Activated T-cell treated with anti-CD3 and anti-CD28 coated beads, Interleukin-2, amount 50 U/mL, for 4 hours (primary cell): ENCODE measurements at regions not wholly inside any gene's neighbourhood (a gene's known extent, or its start where the extent isn't known, plus 50 kb on each side); places are given as distances from the start of the nearest gene placed in this dataset.
"Not testable (repeated sequence)": the region's sequence is repeated elsewhere in the genome, so short reads cannot be mapped to it uniquely, and the experiment has no call there.

Source experiments
- ATAC-seq, 2 donors: fragments of 200-7000 bp; cut with Tn5 transposase; one replicate each; pipeline ENCODE4 v1.10.0; 2021
- DNase-seq: peaks from one replicate; pipeline ENCODE4 v3.0.0-alpha.2; 2020
- H3K27me3 Mint-ChIP-seq: one replicate; pipeline ENCODE4 v1.8.0; 2021; ENCODE audit warnings: low read depth, mixed read lengths
- H3K36me3 Mint-ChIP-seq: one replicate; pipeline ENCODE4 v1.8.0; 2022; ENCODE audit warnings: mixed read lengths; ENCODE audit not compliant: insufficient read depth
- H3K4me1 Mint-ChIP-seq: one replicate; pipeline ENCODE4 v1.8.0; 2021; ENCODE audit warnings: low read depth, mixed read lengths
- H3K4me3 Mint-ChIP-seq: one replicate; pipeline ENCODE4 v1.8.0; 2021; ENCODE audit warnings: mild to moderate bottlenecking, moderate library complexity, mixed read lengths
- H3K9me3 Mint-ChIP-seq: one replicate; pipeline ENCODE4 v1.8.0; 2021; ENCODE audit warnings: mixed read lengths

DNA sequence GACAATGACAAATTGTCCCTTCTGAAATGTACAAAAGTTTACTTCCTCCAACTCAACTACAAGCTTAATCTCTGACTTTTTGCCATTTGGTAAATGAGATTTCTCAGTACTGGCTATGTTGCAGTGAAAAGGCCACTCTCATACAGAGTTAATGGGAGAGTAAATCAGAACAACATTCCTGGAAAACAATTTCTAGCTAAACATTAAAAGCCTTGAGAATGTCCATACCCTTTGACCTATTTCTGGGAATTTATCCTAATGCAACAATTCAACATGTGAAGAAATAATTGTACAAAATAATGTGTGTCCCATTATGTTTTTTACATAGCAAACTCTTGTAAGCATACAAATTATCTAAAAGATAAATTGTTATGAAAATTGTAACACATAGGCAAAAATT is 56.3 kb upstream of the SPEF2 start:
- no peaks in the 10 kb centered on the region for H3K4me1 Mint-ChIP-seq
- DNase-seq (no peak), ATAC-seq (no peak)
- peaks cover 47% of the 10 kb centered on the region for H3K9me3 Mint-ChIP-seq
- H3K36me3 Mint-ChIP-seq, result no peaks in the 10 kb centered on the region
- no peak overlapping the region for H3K4me3 Mint-ChIP-seq
- peaks cover 3% of the 10 kb centered on the region for H3K27me3 Mint-ChIP-seq

DNA sequence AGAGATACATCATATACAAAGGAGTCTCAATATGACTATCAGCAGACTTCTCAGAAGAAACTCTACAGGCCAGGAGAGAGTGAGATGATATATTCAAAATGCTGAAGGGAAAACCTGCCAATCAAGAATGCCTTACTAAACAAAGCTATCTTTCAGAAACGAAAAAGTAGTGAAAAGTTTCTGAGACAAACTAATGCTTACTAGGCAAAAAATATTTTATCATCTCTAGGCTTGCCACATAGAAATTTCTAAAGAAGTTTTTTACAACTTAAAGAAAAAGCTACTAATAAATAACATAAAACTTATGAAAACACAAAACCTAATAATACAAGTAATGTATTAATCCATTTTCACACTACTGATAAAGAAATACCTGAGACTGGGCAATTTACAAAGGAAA is 59.9 kb upstream of the SPEF2 start:
- Mint-ChIP-seq H3K4me3 (no peak overlapping the region), H3K36me3 (no peaks in the 10 kb centered on the region), H3K27me3 (peaks cover 4% of the 10 kb centered on the region), H3K4me1 (no peaks in the 10 kb centered on the region), H3K9me3 (peaks cover 40% of the 10 kb centered on the region)
- DNase-seq, result no peak
- no peak for ATAC-seq

DNA sequence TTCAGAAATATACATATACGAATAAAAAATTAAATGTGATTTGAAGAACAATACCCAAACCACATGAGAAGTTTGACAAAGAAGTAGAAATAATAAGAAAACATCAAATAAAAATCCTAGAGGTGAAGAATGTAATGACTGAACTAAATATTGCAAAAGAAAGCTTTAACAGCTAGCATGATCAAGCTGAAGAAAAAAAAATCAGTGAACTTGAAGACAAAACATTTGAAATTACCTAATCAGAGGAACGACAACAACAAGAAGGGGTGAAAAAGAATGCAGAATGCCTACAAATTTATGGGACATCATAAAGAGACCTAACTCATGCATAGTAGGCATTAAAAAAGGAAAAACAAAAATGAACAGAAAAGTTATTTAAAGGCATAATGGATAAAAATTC is 60.5 kb upstream of the SPEF2 start:
- ATAC-seq (no peak), DNase-seq (no peak)
- no peak overlapping the region for H3K4me3 Mint-ChIP-seq
- no peaks in the 10 kb centered on the region for H3K4me1 Mint-ChIP-seq
- peaks cover 4% of the 10 kb centered on the region for H3K27me3 Mint-ChIP-seq
- peaks cover 35% of the 10 kb centered on the region for H3K9me3 Mint-ChIP-seq
- H3K36me3 Mint-ChIP-seq, result no peaks in the 10 kb centered on the region

DNA sequence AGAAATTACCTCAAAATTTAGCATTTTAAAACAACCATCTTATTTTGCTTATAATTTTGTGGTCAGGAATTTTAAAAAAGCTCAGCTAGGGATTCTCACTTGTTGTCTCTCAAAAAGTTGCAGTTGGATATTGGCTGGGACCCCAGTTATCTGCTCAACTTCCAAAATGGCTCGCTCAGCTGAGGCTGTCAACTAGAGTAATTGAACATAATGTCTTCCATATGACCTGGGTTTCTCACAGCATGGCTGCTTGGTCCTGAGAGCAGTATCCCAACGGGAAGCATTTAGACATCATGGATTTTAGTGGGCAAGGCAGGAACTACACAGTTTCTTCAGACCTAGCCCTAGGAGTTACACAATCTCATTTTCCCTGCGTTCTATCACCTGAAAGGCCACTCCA is 63.6 kb upstream of the SPEF2 start:
- Mint-ChIP-seq H3K36me3 (no peaks in the 10 kb centered on the region), H3K9me3 (peaks cover 28% of the 10 kb centered on the region), H3K27me3 (peaks cover 2% of the 10 kb centered on the region), H3K4me1 (no peaks in the 10 kb centered on the region), H3K4me3 (no peak overlapping the region)
- ATAC-seq (no peak), DNase-seq (no peak)

DNA sequence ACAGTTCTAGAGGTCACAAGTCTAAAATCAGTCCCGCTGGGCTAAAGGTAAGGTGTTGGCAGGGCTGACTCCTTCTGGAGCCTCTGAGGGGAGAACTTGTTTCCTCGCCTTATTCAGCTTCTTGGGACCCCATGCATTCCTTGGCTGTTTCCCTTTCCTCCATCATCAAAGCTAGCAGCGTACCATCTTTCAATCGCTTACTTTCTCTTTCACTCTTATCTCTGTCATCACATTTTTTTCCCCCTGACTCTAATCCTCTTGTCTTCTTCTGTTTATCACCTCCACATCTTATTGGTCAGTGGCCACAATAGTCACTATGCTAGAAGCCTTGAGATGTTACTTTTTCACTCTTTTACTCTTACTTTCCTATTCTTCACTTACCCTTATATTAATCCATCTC is 72.5 kb upstream of the SPEF2 start:
- Mint-ChIP-seq H3K4me3 (no peak overlapping the region), H3K27me3 (peaks cover 16% of the 10 kb centered on the region), H3K4me1 (peaks cover 4% of the 10 kb centered on the region), H3K36me3 (no peaks in the 10 kb centered on the region), H3K9me3 (peaks cover 3% of the 10 kb centered on the region)
- DNase-seq, result no peak
- no peak for ATAC-seq

DNA sequence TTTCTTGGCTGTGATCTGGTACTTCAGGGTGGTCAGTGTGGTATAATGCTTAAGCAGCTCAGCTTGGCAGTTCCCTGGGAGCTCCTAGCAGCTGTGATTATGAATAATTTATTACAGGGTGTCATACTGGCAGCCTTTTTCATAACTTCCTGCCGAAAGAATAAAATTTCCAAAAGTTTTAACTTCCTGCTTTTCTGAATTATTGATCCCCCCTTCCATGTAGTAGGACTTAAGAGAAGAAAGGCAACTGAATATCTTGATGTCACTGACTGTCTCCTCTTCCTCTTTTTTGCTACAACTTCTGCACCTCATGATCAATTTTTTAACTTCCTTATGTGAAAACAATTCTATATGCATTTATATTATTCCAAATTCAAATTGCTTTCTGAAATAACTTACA is 74.3 kb upstream of the SPEF2 start:
- Mint-ChIP-seq H3K9me3 (peaks cover 3% of the 10 kb centered on the region), H3K4me3 (no peak overlapping the region), H3K27me3 (peaks cover 16% of the 10 kb centered on the region), H3K4me1 (peaks cover 4% of the 10 kb centered on the region), H3K36me3 (no peaks in the 10 kb centered on the region)
- ATAC-seq, result no peak
- no peak for DNase-seq

DNA sequence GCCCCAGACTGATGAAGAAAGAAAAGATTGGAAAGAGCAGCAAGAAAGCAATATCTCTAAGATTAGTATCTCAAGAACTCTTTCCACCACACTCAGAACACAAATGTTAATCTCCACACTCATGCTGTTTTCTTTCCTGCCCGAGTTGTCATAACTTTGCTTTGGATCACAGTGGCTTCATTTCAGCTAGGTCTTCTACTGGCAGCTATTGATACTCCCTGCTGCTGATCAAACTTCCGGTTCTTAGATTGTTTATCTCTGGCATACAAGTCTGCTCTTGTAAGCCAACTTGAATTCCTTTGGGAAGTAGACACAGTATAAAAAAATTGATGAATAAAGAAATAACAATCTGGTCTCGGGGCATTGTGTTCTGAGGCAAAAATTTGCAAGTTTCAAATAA is 77.7 kb upstream of the SPEF2 start:
- H3K4me3 Mint-ChIP-seq, result no peak overlapping the region
- H3K9me3 Mint-ChIP-seq, result peaks cover 3% of the 10 kb centered on the region
- H3K36me3 Mint-ChIP-seq, result no peaks in the 10 kb centered on the region
- ATAC-seq, result no peak
- peaks cover 2% of the 10 kb centered on the region for H3K27me3 Mint-ChIP-seq
- H3K4me1 Mint-ChIP-seq, result no peaks in the 10 kb centered on the region
- no peak for DNase-seq

DNA sequence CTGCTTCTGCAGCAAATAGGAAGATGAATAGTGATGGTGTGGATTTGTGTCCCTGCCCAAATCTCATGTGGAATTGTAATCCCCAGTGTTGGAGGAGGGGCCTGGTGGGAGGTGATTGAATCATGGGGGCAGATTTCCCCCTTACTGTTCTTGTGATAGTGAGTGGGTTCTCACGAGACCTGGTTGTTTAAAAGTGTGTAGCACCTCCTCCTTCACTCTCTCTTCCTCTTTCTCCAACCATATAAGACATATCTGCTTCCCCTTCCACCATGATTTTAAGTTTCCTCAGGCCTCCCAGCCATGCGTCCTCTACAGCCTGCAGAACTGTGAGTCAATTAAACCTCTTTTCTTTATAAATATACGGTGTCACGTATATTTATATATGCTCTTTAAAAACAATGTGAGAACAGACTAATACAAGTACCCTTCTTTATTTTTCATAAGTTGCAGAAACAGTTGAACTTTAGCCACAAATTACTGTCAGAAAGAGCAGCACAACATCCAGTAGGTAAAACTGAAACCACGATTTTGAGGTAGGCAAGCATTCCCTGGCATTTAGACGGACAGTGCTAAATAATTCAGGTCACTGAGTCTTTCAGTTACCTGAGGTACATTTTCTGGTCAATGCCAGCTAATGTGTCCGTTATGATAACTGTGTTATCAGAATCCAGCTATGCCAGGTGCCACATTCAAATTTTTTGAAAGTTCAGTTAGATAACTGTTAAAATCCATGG is 79.3 kb upstream of the SPEF2 start:
- DNase-seq (no peak), ATAC-seq (no peak)
- no peaks in the 10 kb centered on the region for H3K4me1 Mint-ChIP-seq
- H3K27me3 Mint-ChIP-seq, result peaks cover 5% of the 10 kb centered on the region
- no peak overlapping the region for H3K4me3 Mint-ChIP-seq
- peaks cover 3% of the 10 kb centered on the region for H3K9me3 Mint-ChIP-seq
- no peaks in the 10 kb centered on the region for H3K36me3 Mint-ChIP-seq

DNA sequence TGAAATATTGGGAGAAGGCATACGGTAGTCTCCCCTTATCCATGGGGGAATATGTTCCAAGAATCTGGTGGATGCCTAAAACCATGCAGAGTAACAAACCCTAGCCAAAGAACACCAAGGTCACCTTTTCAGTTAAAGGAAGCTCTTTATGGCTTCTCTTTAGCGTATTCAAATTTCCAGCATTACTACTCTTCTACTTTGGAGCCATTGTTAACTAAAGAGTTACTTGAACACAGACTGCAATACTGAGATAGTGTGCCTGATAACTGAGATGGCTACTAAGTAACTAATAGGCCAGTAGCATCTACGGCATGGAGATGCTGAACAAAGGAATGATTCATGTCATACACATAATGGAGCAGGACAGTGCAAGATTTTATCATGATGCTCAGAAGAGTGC is 84.5 kb upstream of the SPEF2 start:
- Mint-ChIP-seq H3K9me3 (no peaks in the 10 kb centered on the region), H3K36me3 (no peaks in the 10 kb centered on the region), H3K4me3 (no peak overlapping the region), H3K4me1 (no peaks in the 10 kb centered on the region), H3K27me3 (peaks cover 2% of the 10 kb centered on the region)
- ATAC-seq (no peak), DNase-seq (no peak)

DNA sequence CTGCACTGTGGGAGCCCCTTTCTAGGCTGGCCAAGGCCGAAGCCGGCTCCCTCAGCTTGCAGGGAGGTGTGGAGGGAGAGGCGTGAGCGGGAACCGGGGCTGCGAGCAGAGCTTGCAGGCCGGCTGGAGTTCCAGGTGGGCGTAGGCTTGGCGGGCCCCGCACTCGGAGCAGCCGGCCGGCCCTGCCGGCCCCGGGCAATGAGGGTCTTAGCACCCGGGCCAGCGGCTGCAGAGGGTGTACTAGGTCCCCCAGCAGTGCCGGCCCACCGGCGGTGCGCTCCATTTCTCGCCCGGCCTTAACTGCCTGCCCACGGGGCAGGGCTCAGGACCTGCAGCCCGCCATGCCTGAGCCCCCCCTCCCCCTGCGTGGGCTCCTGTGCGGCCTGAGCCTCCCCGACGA is 86.1 kb upstream of the SPEF2 start:
- not testable (repeated sequence) for H3K36me3 Mint-ChIP-seq, H3K4me1 Mint-ChIP-seq, ATAC-seq, H3K4me3 Mint-ChIP-seq, H3K9me3 Mint-ChIP-seq, H3K27me3 Mint-ChIP-seq, DNase-seq

DNA sequence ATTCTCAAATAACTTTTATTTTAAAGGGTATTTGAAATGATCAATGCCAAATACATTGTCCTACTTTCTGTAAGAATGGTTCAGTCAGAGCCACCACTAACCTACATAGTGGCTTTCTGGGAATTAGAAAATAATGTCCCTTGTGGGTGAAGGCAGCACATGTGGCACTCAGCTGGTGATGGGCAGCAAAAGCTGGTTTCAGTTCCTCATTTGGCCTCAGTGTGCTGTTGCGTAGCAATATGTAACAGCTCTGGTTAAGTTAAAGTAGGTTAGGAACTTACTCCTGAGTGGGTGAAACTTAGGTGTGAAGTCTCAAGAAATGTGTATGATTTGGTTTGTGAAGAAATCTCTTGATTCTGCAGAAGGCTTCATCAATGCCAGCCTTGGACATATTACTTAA is 99.6 kb upstream of the SPEF2 start:
- ATAC-seq (no peak), DNase-seq (no peak)
- Mint-ChIP-seq H3K27me3 (peaks cover 11% of the 10 kb centered on the region), H3K36me3 (no peaks in the 10 kb centered on the region), H3K4me3 (no peak overlapping the region), H3K4me1 (no peaks in the 10 kb centered on the region), H3K9me3 (no peaks in the 10 kb centered on the region)

DNA sequence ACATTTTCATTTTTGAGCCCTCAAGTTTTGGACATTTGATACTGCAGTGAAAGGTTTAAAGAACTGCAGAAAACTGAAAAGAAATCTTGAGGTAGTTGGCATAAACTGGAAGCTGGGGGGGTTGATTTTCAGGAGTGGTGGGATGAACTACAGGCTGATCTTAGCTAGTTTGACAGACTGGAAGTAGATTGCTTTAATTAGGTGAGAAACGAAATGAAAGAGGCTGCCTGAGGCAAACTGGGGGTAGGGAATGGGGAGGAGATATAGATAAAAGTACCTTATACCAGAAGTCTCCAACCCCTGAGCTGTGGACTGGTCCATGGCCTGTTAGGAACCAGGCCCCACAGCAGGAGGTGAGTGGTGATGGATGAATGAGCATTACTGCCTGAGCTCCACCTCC is 101.4 kb upstream of the SPEF2 start:
- ATAC-seq (no peak), DNase-seq (no peak)
- Mint-ChIP-seq H3K27me3 (peaks cover 9% of the 10 kb centered on the region), H3K4me3 (no peak overlapping the region), H3K36me3 (no peaks in the 10 kb centered on the region), H3K4me1 (no peaks in the 10 kb centered on the region), H3K9me3 (no peaks in the 10 kb centered on the region)

DNA sequence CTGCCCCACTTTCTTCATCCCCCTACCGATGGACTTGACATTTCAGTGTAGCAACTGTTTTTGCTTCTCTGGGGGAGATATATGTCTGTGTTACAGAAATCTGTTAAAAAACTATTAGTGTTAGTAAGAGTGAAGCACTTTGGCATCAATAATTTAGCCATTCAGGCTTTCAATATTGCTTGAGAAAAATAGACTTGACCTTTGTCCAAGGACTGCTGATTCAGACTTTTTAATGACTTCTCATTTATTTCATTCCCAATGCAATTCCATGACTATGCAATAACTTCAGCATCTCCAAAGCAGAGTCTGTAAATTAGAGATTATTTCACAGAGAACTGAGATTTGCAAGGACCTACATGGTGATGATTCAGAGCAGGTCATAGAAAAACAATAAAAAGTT is 104.1 kb upstream of the SPEF2 start:
- H3K36me3 Mint-ChIP-seq, result no peaks in the 10 kb centered on the region
- H3K4me1 Mint-ChIP-seq, result no peaks in the 10 kb centered on the region
- no peak for DNase-seq
- H3K4me3 Mint-ChIP-seq, result no peak overlapping the region
- no peaks in the 10 kb centered on the region for H3K27me3 Mint-ChIP-seq
- H3K9me3 Mint-ChIP-seq, result peaks cover 3% of the 10 kb centered on the region
- no peak for ATAC-seq

DNA sequence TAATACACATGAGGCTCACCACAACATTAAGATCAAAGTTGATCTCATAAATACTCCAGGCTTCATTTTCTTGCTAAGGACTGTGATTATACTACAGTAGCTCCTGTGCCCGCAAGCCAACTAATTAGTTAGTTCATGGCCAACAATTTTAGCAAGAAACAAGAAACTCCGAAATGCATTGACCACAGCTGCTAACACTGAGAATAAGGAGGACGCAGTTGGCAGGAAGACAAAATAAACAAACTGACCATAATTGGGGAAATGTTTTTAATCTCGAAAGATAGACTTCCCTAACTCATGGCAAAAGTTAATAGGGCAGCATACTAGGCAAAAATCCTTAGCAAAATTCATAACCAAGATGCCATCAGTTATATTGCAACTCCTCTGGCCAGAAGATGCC is 115.5 kb upstream of the SPEF2 start:
- Mint-ChIP-seq H3K9me3 (peaks cover 27% of the 10 kb centered on the region), H3K36me3 (no peaks in the 10 kb centered on the region), H3K27me3 (no peaks in the 10 kb centered on the region), H3K4me1 (no peaks in the 10 kb centered on the region), H3K4me3 (no peak overlapping the region)
- ATAC-seq (no peak), DNase-seq (no peak)

DNA sequence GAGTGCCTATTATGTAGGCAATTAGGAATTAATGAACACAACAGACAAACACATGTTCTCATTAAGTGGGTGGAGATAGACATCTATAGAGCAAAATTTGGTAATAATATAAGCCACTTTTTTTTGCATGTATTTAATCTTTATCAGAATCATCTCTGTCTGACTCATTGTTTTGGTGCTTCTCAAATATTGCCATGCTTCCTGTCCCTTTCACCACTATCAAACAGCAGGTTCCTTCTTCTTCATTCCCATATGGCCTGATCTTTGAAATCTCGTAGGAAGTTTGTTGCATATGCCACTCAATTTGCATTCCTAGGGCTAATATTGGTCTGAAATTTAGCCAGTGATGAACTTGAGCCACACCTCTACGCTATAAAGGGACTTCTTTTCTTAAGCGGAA is 128.9 kb upstream of the SPEF2 start:
- Mint-ChIP-seq H3K9me3 (no peaks in the 10 kb centered on the region), H3K36me3 (no peaks in the 10 kb centered on the region), H3K4me3 (no peak overlapping the region), H3K4me1 (no peaks in the 10 kb centered on the region), H3K27me3 (peaks cover 5% of the 10 kb centered on the region)
- DNase-seq (no peak), ATAC-seq (no peak)

DNA sequence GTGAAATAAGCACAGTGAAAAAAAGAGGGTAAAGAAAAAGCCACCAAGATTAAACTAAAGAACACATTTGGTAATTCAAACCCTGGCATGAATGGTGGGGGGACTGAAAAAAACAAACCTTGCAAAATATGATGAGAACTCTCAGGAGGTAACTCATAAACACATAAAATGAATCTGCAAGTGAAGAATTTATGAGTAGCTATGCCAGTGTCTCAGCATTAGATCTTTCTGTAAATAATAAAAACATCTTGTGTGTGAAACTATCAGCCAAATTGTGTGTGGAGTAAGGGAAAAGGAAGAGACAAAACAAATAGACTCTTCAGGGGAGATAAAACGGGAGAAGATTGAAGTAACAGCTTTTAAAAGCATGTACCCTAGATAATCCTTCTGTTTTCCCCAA is 129.6 kb upstream of the SPEF2 start:
- peaks cover 3% of the 10 kb centered on the region for H3K27me3 Mint-ChIP-seq
- H3K4me1 Mint-ChIP-seq, result peaks cover 2% of the 10 kb centered on the region
- no peak overlapping the region for H3K4me3 Mint-ChIP-seq

More for the DNA sequence above, 129.6 kb upstream of the SPEF2 start:
- DNase-seq, result no peak
- no peaks in the 10 kb centered on the region for H3K36me3 Mint-ChIP-seq
- H3K9me3 Mint-ChIP-seq, result no peaks in the 10 kb centered on the region
- no peak for ATAC-seq
